Caco-2 (cell line): ENCODE measurements at regions not wholly inside any gene's neighbourhood (a gene's known extent, or its start where the extent isn't known, plus 50 kb on each side); places are given as distances from the start of the nearest gene placed in this dataset.

Experiments used
- BruUV-seq: library from RNA; stranded (reverse); fragments of 400-500 nt; replicated peaks from 2 replicates; lab custom pipeline; 2021; lab: Mats Ljungman, UMichigan
- CTCF ChIA-PET: fragments of 300-600 bp; sonication (Branson Sonifier 250); formaldehyde crosslinking; loops from one replicate; lab custom pipeline; 2022; ENCODE audit warnings: antibody characterized with exemption; lab: Charles Lee
- POLR2A ChIA-PET: fragments of 300-600 bp; sonication (Branson Sonifier 250); formaldehyde crosslinking; loops from one replicate; lab custom pipeline; 2022; ENCODE audit warnings: antibody characterized with exemption; lab: Charles Lee
- DNase-seq, 2 experiments: peaks; one replicate each; pipeline versions ENCODE4 v3.0.0 to v3.0.0-alpha.2; 2020 to 2022
- H3K27me3 ChIP-seq: replicated peaks from 2 replicates; pipeline ENCODE4 v1.6.0; 2011; ENCODE audit warnings: low read length; ENCODE audit not compliant: control insufficient read depth, insufficient read depth
- H3K36me3 ChIP-seq: 2 replicates; pipeline ENCODE4 v1.5.1; 2011; ENCODE audit warnings: low read length; ENCODE audit not compliant: control insufficient read depth, insufficient read depth
- H3K4me1 ChIP-seq: fragments of 250-450 bp; sonication (Bioruptor Pico); 2 replicates; pipeline ENCODE4 v1.5.1; 2020; ENCODE audit warnings: mild to moderate bottlenecking
- H3K4me3 ChIP-seq: 2 replicates; pipeline ENCODE4 v1.5.1; 2011; ENCODE audit warnings: low read depth, mild to moderate bottlenecking, control low read depth, low read length
- H3K9me3 ChIP-seq: fragments of 250-450 bp; sonication (Bioruptor Pico); 2 replicates; pipeline ENCODE4 v1.5.1; 2020; ENCODE audit warnings: mild to moderate bottlenecking, moderate library complexity
- H3K27ac Mint-ChIP-seq: one replicate; pipeline ENCODE4 v1.8.0; 2022; ENCODE audit warnings: mixed read lengths; ENCODE audit not compliant: unreplicated experiment
- H3K27me3 Mint-ChIP-seq: one replicate; pipeline ENCODE4 v1.8.0; 2022; ENCODE audit warnings: mixed read lengths; ENCODE audit not compliant: insufficient read depth, unreplicated experiment
- H3K36me3 Mint-ChIP-seq: one replicate; pipeline ENCODE4 v1.8.0; 2022; ENCODE audit warnings: mild to moderate bottlenecking, mixed read lengths; ENCODE audit not compliant: insufficient read depth, unreplicated experiment
- H3K4me1 Mint-ChIP-seq: one replicate; pipeline ENCODE4 v1.8.0; 2022; ENCODE audit warnings: low read depth, mixed read lengths; ENCODE audit not compliant: unreplicated experiment
- H3K4me3 Mint-ChIP-seq: one replicate; pipeline ENCODE4 v1.8.0; 2022; ENCODE audit warnings: mild to moderate bottlenecking, moderate library complexity, mixed read lengths; ENCODE audit not compliant: unreplicated experiment
- H3K9me3 Mint-ChIP-seq: one replicate; pipeline ENCODE4 v1.8.0; 2022; ENCODE audit warnings: mixed read lengths; ENCODE audit not compliant: unreplicated experiment
- intact Hi-C: fragments of 100-400 bp; cut with micrococcal nuclease; formaldehyde crosslinking; loops from one replicate; pipeline ENCODE4 v1.10.0; 2022; ENCODE audit not compliant: unreplicated experiment
- TF ChIP-seq, protein P1 (sequence below), 2 experiments: fragments of 200-600 bp in 1 of 2; IDR thresholded peaks; 1 replicate in 1 of 2; 2 replicates in 1 of 2; pipeline versions ENCODE4 v1.5.1 to v1.8.0; 2011 to 2022; ENCODE audit warnings: antibody characterized with exemption in 1 of 2, control low read depth in 1 of 2, inconsistent platforms in 1 of 2, low read depth in 1 of 2, low read length in 1 of 2, mild to moderate bottlenecking in 1 of 2, moderate library complexity in 1 of 2; ENCODE audit not compliant: insufficient read depth in 1 of 2, severe bottlenecking in 1 of 2, unreplicated experiment in 1 of 2

- CTCF ChIA-PET = no interaction called here
- H3K36me3 Mint-ChIP-seq = no peaks in the 10 kb centered on the region
- TF ChIP-seq, protein P1, sequence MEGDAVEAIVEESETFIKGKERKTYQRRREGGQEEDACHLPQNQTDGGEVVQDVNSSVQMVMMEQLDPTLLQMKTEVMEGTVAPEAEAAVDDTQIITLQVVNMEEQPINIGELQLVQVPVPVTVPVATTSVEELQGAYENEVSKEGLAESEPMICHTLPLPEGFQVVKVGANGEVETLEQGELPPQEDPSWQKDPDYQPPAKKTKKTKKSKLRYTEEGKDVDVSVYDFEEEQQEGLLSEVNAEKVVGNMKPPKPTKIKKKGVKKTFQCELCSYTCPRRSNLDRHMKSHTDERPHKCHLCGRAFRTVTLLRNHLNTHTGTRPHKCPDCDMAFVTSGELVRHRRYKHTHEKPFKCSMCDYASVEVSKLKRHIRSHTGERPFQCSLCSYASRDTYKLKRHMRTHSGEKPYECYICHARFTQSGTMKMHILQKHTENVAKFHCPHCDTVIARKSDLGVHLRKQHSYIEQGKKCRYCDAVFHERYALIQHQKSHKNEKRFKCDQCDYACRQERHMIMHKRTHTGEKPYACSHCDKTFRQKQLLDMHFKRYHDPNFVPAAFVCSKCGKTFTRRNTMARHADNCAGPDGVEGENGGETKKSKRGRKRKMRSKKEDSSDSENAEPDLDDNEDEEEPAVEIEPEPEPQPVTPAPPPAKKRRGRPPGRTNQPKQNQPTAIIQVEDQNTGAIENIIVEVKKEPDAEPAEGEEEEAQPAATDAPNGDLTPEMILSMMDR (IDR thresholded peaks at IDR 0.05; ENCODE audit: insufficient read depth in 1 of 2, low read depth in 1 of 2, low read length in 1 of 2, severe bottlenecking in 1 of 2, unreplicated experiment in 1 of 2) = no peak
- H3K4me1 Mint-ChIP-seq = no peaks in the 10 kb centered on the region
- no peaks in the 10 kb centered on the region for H3K36me3 ChIP-seq
- BruUV-seq = no TSS peak
- H3K4me3 ChIP-seq = no peak overlapping the region
- no peaks in the 10 kb centered on the region for H3K27me3 Mint-ChIP-seq
- intact Hi-C loops = no loop called here
- no peaks in the 10 kb centered on the region for H3K4me1 ChIP-seq
- POLR2A ChIA-PET = no interaction called here
- H3K9me3 Mint-ChIP-seq = no peaks in the 10 kb centered on the region
- H3K4me3 Mint-ChIP-seq = no peak overlapping the region
- H3K27ac Mint-ChIP-seq = no peak overlapping the region
- DNase-seq = no peak
- H3K9me3 ChIP-seq = no peaks in the 10 kb centered on the region
- no peaks in the 10 kb centered on the region for H3K27me3 ChIP-seq
Observed at GRCh38 chr4:189048119-189048518, 892.6 kb upstream of the FRG1 start.

DNA sequence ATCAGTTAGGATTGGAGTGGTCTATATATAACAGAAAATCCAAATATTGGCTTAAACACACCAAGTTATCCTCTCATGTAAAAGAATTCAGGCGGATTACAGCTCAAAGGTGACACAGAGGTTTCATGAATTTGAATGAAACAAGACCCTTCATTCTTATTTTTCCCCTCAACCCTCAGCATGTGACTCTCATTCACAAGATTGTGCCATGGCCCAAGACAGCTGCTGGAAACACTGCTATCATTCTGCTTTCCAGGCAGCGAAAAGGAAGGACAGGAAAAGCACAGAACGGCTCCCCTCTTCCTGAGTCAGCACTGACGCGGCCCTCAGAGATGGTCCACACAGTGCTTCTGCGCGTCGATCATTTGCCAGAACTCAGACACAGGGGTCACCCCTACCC is 891.0 kb upstream of the FRG1 start:
- BruUV-seq = no TSS peak
- no peaks in the 10 kb centered on the region for H3K36me3 Mint-ChIP-seq
- TF ChIP-seq, protein P1 (IDR thresholded peaks at IDR 0.05; ENCODE audit: insufficient read depth in 1 of 2, low read depth in 1 of 2, low read length in 1 of 2, severe bottlenecking in 1 of 2, unreplicated experiment in 1 of 2) = no peak
- Histone ChIP-seq H3K9me3 (no peaks in the 10 kb centered on the region), H3K4me3 (no peak overlapping the region), H3K36me3 (no peaks in the 10 kb centered on the region), H3K4me1 (no peaks in the 10 kb centered on the region), H3K27me3 (no peaks in the 10 kb centered on the region)
- peaks cover 6% of the 10 kb centered on the region for H3K27me3 Mint-ChIP-seq
- DNase-seq = no peak
- H3K4me3 Mint-ChIP-seq = no peak overlapping the region
- H3K4me1 Mint-ChIP-seq = no peaks in the 10 kb centered on the region
- no peaks in the 10 kb centered on the region for H3K9me3 Mint-ChIP-seq
- intact Hi-C loops = no loop called here
- ChIA-PET CTCF (no interaction called here), POLR2A (no interaction called here)
- H3K27ac Mint-ChIP-seq = no peak overlapping the region

- Histone ChIP-seq H3K4me3 (peak overlapping the region; percentile 21), H3K27me3 (no peaks in the 10 kb centered on the region), H3K4me1 (no peaks in the 10 kb centered on the region), H3K36me3 (no peaks in the 10 kb centered on the region), H3K9me3 (no peaks in the 10 kb centered on the region)
- intact Hi-C loops = no loop called here
- ChIA-PET POLR2A (no interaction called here), CTCF (no interaction called here)
- Mint-ChIP-seq H3K4me3 (no peak overlapping the region), H3K9me3 (no peaks in the 10 kb centered on the region), H3K36me3 (no peaks in the 10 kb centered on the region), H3K4me1 (no peaks in the 10 kb centered on the region), H3K27ac (no peak overlapping the region), H3K27me3 (peaks cover 9% of the 10 kb centered on the region)
- TF ChIP-seq, protein P1 (IDR thresholded peaks at IDR 0.05; ENCODE audit: insufficient read depth in 1 of 2, low read depth in 1 of 2, low read length in 1 of 2, severe bottlenecking in 1 of 2, unreplicated experiment in 1 of 2) = no peak
- no TSS peak for BruUV-seq
- DNase-seq = no peak
Observed at GRCh38 chr4:189050643-189051042, 890.0 kb upstream of the FRG1 start.
